Hematopoietic multipotent progenitor cell treated with erythropoietin and hydrocortisone succinate and interleukin-3 and kit ligand, for 17 days (in vitro differentiated cells): ENCODE measurements at regions not wholly inside any gene's neighbourhood (a gene's known extent, or its start where the extent isn't known, plus 50 kb on each side); places are given as distances from the start of the nearest gene placed in this dataset.

Experiments used
- DNase-seq: peaks from one replicate; pipeline ENCODE4 v3.0.0-alpha.2; 2015; ENCODE audit warnings: low spot score

- no peak for DNase-seq
Measured at GRCh38 chr7:10888861-10889260, 84.8 kb upstream of the PHF14 start.

GRCh38 chr7:10889266-10889898, 84.3 kb upstream of the PHF14 start:
- DNase-seq: peak; percentile 9

- no peak for DNase-seq
Measured at GRCh38 chr7:10908600-10908999, 65.1 kb upstream of the PHF14 start.

- no peak for DNase-seq
Measured at GRCh38 chr7:10910447-10910846, 63.2 kb upstream of the PHF14 start.

GRCh38 chr7:10912077-10912476, 61.6 kb upstream of the PHF14 start:
- DNase-seq: no peak

- no peak for DNase-seq
Measured at GRCh38 chr7:10913457-10913856, 60.2 kb upstream of the PHF14 start.

- no peak for DNase-seq
Measured at GRCh38 chr7:10918093-10918590, 55.5 kb upstream of the PHF14 start.

GRCh38 chr7:10919923-10920322, 53.7 kb upstream of the PHF14 start:
- no peak for DNase-seq
